Breast epithelium (tissue), 4 donors: ENCODE measurements at regions not wholly inside any gene's neighbourhood (a gene's known extent, or its start where the extent isn't known, plus 50 kb on each side); places are given as distances from the start of the nearest gene placed in this dataset.

ENCODE experiments used
- DNase-seq, 2 donors: peaks; one replicate each; pipeline ENCODE4 v3.0.0-alpha.2; 2019; ENCODE audit warnings: low spot score in 2 of 2
- H3K27ac ChIP-seq, 2 donors: fragments of 200-600 bp; sonication (generic) in 1 of 2; one replicate each; pipeline ENCODE4 v1.5.1; 2016 to 2019; ENCODE audit warnings: mild to moderate bottlenecking in 1 of 2
- H3K27me3 ChIP-seq, 2 donors: fragments of 200-600 bp; sonication (generic) in 1 of 2; one replicate each; pipeline versions ENCODE4 v1.5.1 to v1.6.0; 2017 to 2019; ENCODE audit warnings: control low read depth in 1 of 2, mild to moderate bottlenecking in 1 of 2
- H3K36me3 ChIP-seq: fragments of 200-600 bp; one replicate; pipeline ENCODE4 v1.5.1; 2019
- H3K4me1 ChIP-seq, 2 donors: fragments of 200-600 bp; sonication (generic); one replicate each; pipeline ENCODE4 v1.5.1; 2016 to 2019; ENCODE audit warnings: control low read depth in 1 of 2
- H3K4me3 ChIP-seq, 3 donors: fragments of 200-600 bp; sonication (generic); 1 replicate in 2 of 3; 2 replicates in 1 of 3; pipeline ENCODE4 v1.5.1; 2016 to 2019; ENCODE audit warnings: mild to moderate bottlenecking in 3 of 3, moderate library complexity in 2 of 3
- H3K9me3 ChIP-seq, 2 donors: fragments of 200-600 bp; sonication (generic) in 1 of 2; one replicate each; pipeline ENCODE4 v1.5.1; 2016 to 2019; ENCODE audit warnings: control low read depth in 1 of 2
- POLR2A ChIP-seq: fragments of 450-650 bp; IDR thresholded peaks from one replicate; pipeline ENCODE4 v1.6.1; 2016; ENCODE audit warnings: antibody characterized with exemption, mild to moderate bottlenecking, moderate library complexity
- POLR2AphosphoS5 ChIP-seq, 3 donors: sonication (generic); formaldehyde crosslinking; IDR thresholded peaks; one replicate each; pipeline ENCODE4 v1.6.1; 2017; ENCODE audit warnings: antibody characterized with exemption in 3 of 3
- intact Hi-C: fragments of 100-400 bp; cut with DNase I; formaldehyde crosslinking; loops from one replicate; pipeline ENCODE4 v1.15.1; 2023; ENCODE audit warnings: low total_unique reads
- TF ChIP-seq, protein P1 (sequence below), 3 donors: fragments of 450-650 bp; IDR thresholded peaks; one replicate each; pipeline ENCODE4 v1.5.1; 2016 to 2017; ENCODE audit warnings: antibody characterized with exemption in 3 of 3, mild to moderate bottlenecking in 3 of 3, moderate library complexity in 3 of 3

DNA sequence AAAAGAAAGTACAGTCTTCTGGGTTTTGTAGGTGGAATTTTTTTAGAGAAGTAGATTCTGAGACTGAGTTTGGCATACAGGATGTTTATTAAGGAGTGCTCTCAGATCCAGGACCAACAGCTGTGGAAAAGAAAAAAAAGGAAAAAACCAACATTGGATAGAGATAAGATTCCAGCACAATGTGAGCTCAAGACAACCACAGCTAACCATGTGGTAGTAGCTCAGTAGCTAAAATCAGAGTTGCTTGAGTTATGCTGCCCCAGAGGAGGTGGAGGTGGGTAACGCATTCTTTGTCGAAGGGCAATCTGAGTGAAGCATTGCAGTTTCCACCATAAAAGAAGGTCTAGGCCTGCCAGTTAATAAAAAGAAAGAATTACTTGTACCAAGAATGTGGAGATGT, 904.3 kb downstream of the NSUN3 start:
- H3K9me3 ChIP-seq = peaks cover 0 to 3% of the 10 kb centered on the region in 2 donors
- no peak for TF ChIP-seq POLR2A
- TF ChIP-seq POLR2AphosphoS5 (IDR thresholded peaks at IDR 0.05) = no peak
- TF ChIP-seq, protein P1, sequence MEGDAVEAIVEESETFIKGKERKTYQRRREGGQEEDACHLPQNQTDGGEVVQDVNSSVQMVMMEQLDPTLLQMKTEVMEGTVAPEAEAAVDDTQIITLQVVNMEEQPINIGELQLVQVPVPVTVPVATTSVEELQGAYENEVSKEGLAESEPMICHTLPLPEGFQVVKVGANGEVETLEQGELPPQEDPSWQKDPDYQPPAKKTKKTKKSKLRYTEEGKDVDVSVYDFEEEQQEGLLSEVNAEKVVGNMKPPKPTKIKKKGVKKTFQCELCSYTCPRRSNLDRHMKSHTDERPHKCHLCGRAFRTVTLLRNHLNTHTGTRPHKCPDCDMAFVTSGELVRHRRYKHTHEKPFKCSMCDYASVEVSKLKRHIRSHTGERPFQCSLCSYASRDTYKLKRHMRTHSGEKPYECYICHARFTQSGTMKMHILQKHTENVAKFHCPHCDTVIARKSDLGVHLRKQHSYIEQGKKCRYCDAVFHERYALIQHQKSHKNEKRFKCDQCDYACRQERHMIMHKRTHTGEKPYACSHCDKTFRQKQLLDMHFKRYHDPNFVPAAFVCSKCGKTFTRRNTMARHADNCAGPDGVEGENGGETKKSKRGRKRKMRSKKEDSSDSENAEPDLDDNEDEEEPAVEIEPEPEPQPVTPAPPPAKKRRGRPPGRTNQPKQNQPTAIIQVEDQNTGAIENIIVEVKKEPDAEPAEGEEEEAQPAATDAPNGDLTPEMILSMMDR (IDR thresholded peaks at IDR 0.05) = no peak
- H3K4me1 ChIP-seq = no peaks in the 10 kb centered on the region
- H3K27ac ChIP-seq = no peak overlapping the region
- no peaks in the 10 kb centered on the region for H3K27me3 ChIP-seq
- intact Hi-C loops = no loop called here
- DNase-seq = no peak
- no peak overlapping the region for H3K4me3 ChIP-seq
- H3K36me3 ChIP-seq = no peaks in the 10 kb centered on the region

DNA sequence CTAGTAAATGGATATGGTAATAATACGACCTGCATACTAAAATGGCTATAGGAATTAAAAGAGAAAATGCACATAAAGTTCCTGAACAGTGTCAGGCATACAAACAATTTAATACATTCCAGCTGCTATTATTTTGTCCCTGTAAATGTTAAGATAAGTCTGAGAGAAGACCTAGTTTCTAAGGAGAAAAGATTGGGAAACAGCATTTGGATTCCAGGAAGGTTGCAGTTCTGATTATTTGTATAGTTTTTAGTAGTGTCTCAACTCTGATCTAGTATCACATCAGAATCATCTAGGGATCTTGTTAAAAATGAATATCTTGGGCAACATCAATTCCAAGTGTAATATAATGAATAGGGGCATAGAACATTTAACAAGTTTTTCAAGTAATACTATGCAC, 905.7 kb downstream of the NSUN3 start:
- H3K27ac ChIP-seq = no peak overlapping the region
- H3K4me1 ChIP-seq = no peaks in the 10 kb centered on the region
- TF ChIP-seq, protein P1 (IDR thresholded peaks at IDR 0.05) = no peak
- no peak for TF ChIP-seq POLR2AphosphoS5 (IDR thresholded peaks at IDR 0.05)
- no peak for TF ChIP-seq POLR2A
- H3K36me3 ChIP-seq = no peaks in the 10 kb centered on the region
- no peak for DNase-seq
- H3K9me3 ChIP-seq = peaks cover 0 to 3% of the 10 kb centered on the region in 2 donors
- intact Hi-C loops = no loop called here
- no peak overlapping the region for H3K4me3 ChIP-seq
- no peaks in the 10 kb centered on the region for H3K27me3 ChIP-seq

DNA sequence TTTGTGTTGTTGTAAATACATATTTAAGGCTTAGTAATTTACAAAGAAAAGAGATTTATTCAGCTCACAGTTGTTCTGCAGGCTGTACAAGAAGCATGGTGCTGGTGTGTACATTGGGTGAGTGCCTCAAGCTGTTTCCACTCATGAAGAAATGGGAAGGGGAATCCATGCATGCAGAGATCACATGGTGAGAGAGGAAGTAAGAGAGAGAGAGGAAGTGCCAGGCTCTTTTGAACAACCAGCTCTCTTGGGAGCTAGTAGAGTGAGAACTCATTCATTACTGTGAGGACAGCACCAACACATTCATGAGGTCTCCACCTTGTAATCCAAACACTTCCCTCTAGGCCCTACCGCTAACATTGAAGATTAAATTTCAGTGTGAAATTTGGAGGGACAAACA, 909.2 kb downstream of the NSUN3 start:
- no peaks in the 10 kb centered on the region for H3K36me3 ChIP-seq
- H3K4me1 ChIP-seq = no peaks in the 10 kb centered on the region
- H3K27ac ChIP-seq = no peak overlapping the region
- TF ChIP-seq, protein P1 (IDR thresholded peaks at IDR 0.05) = no peak
- DNase-seq = no peak
- H3K27me3 ChIP-seq = no peaks in the 10 kb centered on the region
- intact Hi-C loops = no loop called here
- no peak overlapping the region for H3K4me3 ChIP-seq
- peaks cover 3 to 10% of the 10 kb centered on the region in 2 donors for H3K9me3 ChIP-seq

DNA sequence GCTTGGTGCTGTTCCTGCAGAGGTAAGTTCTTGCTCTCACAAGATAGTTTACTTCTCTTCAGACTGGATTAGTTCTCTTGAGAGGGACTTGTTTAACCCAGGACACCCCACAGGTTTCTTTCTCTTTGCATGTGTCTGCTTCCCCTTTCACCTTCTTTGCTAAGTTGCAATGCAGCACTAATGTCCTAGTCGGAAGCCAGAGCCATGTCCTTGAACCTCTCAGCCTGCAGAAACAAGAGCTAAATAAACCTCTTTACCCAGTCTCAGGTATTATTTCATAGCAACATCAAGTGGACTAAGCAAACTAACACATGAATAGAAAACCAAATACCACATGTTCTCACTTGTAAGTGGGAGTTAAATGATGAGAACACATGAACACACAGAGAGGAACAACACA, 915.2 kb downstream of the NSUN3 start:
- peaks cover 3 to 10% of the 10 kb centered on the region in 2 donors for H3K9me3 ChIP-seq
- no peaks in the 10 kb centered on the region for H3K4me1 ChIP-seq
- H3K36me3 ChIP-seq = no peaks in the 10 kb centered on the region
- no peaks in the 10 kb centered on the region for H3K27me3 ChIP-seq
- no peak overlapping the region for H3K27ac ChIP-seq
- TF ChIP-seq, protein P1 (IDR thresholded peaks at IDR 0.05) = no peak
- TF ChIP-seq POLR2A (no peak), POLR2AphosphoS5 (IDR thresholded peaks at IDR 0.05) (no peak)
- no peak overlapping the region for H3K4me3 ChIP-seq
- intact Hi-C loops = no loop called here
- DNase-seq = no peak

DNA sequence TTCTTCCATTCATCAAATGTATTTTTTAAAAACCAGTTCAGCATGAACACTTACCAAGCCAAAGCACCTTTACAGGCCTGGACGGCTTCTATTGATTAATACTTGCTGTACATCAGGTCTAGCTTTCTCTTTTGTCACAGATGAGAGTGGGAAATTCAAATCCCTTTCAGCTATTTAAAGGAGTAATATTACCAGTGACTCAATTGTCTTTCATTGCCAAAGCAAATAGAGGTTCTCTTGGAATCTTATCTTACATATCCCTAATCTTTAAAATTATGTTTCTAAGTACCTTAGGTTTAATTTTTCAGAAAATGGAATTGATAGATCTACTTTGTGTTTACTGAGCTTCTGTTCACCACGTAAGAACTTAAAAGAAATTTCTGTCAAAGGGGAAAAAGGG, 922.9 kb downstream of the NSUN3 start:
- H3K4me3 ChIP-seq = no peak overlapping the region
- no peaks in the 10 kb centered on the region for H3K27me3 ChIP-seq
- H3K27ac ChIP-seq = no peak overlapping the region
- H3K36me3 ChIP-seq = no peaks in the 10 kb centered on the region
- DNase-seq = no peak
- intact Hi-C loops = no loop called here
- H3K4me1 ChIP-seq = no peaks in the 10 kb centered on the region
- TF ChIP-seq POLR2A = no peak
- TF ChIP-seq POLR2AphosphoS5 (IDR thresholded peaks at IDR 0.05) = no peak
- TF ChIP-seq, protein P1 (IDR thresholded peaks at IDR 0.05) = no peak
- H3K9me3 ChIP-seq = no peaks in the 10 kb centered on the region
